ENCODE measurements at regions not wholly inside any gene's neighbourhood (a gene's known extent, or its start where the extent isn't known, plus 50 kb on each side); places are given as distances from the start of the nearest gene placed in this dataset.

DNA sequence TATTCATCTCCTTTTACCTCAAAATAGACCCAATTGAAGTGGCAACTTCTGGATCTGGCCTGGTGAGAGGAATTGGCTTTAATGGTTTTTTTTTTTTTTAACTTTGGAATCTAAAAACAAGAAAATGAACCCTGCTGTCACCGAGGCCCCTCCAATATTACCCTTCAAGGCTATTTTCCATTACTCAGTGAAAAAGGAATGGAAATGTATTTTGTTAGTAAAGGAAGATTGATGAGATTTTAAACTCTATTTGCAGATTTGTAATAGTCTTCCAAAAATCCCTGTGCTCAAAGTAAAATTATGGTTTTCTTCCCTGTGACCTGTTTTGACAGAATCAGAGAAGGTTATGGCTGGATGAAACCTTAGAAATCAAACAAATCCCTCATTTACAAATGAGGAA, 102.9 kb downstream of the TMEM170B start:
- H3K36me3 ChIP-seq (ENCODE audit: control insufficient read depth, insufficient read depth, low read length) = no peaks in the 10 kb centered on the region
- TF ChIP-seq, protein P1, sequence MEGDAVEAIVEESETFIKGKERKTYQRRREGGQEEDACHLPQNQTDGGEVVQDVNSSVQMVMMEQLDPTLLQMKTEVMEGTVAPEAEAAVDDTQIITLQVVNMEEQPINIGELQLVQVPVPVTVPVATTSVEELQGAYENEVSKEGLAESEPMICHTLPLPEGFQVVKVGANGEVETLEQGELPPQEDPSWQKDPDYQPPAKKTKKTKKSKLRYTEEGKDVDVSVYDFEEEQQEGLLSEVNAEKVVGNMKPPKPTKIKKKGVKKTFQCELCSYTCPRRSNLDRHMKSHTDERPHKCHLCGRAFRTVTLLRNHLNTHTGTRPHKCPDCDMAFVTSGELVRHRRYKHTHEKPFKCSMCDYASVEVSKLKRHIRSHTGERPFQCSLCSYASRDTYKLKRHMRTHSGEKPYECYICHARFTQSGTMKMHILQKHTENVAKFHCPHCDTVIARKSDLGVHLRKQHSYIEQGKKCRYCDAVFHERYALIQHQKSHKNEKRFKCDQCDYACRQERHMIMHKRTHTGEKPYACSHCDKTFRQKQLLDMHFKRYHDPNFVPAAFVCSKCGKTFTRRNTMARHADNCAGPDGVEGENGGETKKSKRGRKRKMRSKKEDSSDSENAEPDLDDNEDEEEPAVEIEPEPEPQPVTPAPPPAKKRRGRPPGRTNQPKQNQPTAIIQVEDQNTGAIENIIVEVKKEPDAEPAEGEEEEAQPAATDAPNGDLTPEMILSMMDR (IDR thresholded peaks at IDR 0.05; ENCODE audit: insufficient read depth, low read length, poor library complexity, severe bottlenecking) = no peak
- no peaks in the 10 kb centered on the region for H3K27me3 ChIP-seq (replicated peaks; ENCODE audit: control insufficient read depth, insufficient read depth, low read length)
- H3K4me3 ChIP-seq (replicated peaks; ENCODE audit: low read depth, low read length) = no peak overlapping the region
- DNase-seq (ENCODE audit: extremely low read depth, insufficient read length) = no peak

DNA sequence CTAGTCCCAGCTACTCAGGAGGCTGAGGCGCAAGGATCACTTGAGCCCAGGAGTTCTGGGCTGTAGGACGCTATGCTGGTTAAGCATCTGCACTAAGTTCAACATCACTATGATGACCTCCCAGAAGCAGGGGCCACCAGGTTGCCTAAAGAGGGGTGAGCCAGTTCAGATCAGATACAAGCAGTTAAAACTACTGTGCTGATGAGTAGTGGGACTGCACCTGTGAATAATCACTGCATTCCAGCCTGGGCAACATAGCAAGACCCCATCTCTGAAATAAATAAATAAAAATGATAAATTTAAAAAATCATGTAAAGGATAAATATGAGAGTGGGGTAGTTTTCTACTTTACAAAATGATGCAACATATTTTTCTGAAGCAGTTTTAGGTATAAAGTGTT, 106.5 kb downstream of the TMEM170B start:
- TF ChIP-seq, protein P1 (IDR thresholded peaks at IDR 0.05; ENCODE audit: insufficient read depth, low read length, poor library complexity, severe bottlenecking) = no peak
- Histone ChIP-seq H3K27me3 (replicated peaks; ENCODE audit: control insufficient read depth, insufficient read depth, low read length) (no peaks in the 10 kb centered on the region), H3K4me3 (replicated peaks; ENCODE audit: low read depth, low read length) (no peak overlapping the region), H3K36me3 (ENCODE audit: control insufficient read depth, insufficient read depth, low read length) (no peaks in the 10 kb centered on the region)
- no peak for DNase-seq (ENCODE audit: extremely low read depth, insufficient read length)

DNA sequence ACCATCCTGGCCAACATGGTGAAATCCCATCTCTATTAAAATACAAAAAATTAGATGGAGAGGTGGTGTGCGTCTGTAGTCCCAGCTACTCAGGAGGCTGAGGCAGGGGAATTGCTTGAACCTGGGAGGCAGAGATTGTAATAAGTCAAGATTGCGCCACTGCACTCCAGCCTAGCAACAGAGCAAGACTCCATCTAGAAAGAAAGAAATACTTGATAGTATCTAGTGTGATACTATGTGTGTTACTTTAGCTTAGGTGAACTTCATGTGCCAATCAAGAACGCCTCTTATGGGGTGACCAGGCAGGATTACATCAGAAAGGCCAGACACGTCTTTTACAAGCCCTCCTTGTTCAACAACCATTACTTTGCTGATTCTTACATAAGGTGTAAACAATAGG, 107.1 kb downstream of the TMEM170B start:
- no peaks in the 10 kb centered on the region for H3K27me3 ChIP-seq (replicated peaks; ENCODE audit: control insufficient read depth, insufficient read depth, low read length)
- TF ChIP-seq, protein P1 (IDR thresholded peaks at IDR 0.05; ENCODE audit: insufficient read depth, low read length, poor library complexity, severe bottlenecking) = no peak
- DNase-seq (ENCODE audit: extremely low read depth, insufficient read length) = no peak
- H3K36me3 ChIP-seq (ENCODE audit: control insufficient read depth, insufficient read depth, low read length) = no peaks in the 10 kb centered on the region
- H3K4me3 ChIP-seq (replicated peaks; ENCODE audit: low read depth, low read length) = no peak overlapping the region

- no peaks in the 10 kb centered on the region for H3K36me3 ChIP-seq (ENCODE audit: control insufficient read depth, insufficient read depth, low read length)
- TF ChIP-seq, protein P1 (IDR thresholded peaks at IDR 0.05; ENCODE audit: insufficient read depth, low read length, poor library complexity, severe bottlenecking) = no peak
- no peak overlapping the region for H3K4me3 ChIP-seq (replicated peaks; ENCODE audit: low read depth, low read length)
- no peak for DNase-seq (ENCODE audit: extremely low read depth, insufficient read length)
- no peaks in the 10 kb centered on the region for H3K27me3 ChIP-seq (replicated peaks; ENCODE audit: control insufficient read depth, insufficient read depth, low read length)
Measured at GRCh38 chr6:11645016-11645415, 107.5 kb downstream of the TMEM170B start.

GRCh38 chr6:11648436-11648775, 110.9 kb downstream of the TMEM170B start:
- DNase-seq (ENCODE audit: extremely low read depth, insufficient read length) = no peak
- TF ChIP-seq, protein P1 (IDR thresholded peaks at IDR 0.05; ENCODE audit: insufficient read depth, low read length, poor library complexity, severe bottlenecking) = no peak
- Histone ChIP-seq H3K4me3 (replicated peaks; ENCODE audit: low read depth, low read length) (no peak overlapping the region), H3K36me3 (ENCODE audit: control insufficient read depth, insufficient read depth, low read length) (no peaks in the 10 kb centered on the region), H3K27me3 (replicated peaks; ENCODE audit: control insufficient read depth, insufficient read depth, low read length) (no peaks in the 10 kb centered on the region)

GRCh38 chr6:11648889-11649288, 111.3 kb downstream of the TMEM170B start:
- no peak overlapping the region for H3K4me3 ChIP-seq (replicated peaks; ENCODE audit: low read depth, low read length)
- no peak for DNase-seq (ENCODE audit: extremely low read depth, insufficient read length)
- no peaks in the 10 kb centered on the region for H3K36me3 ChIP-seq (ENCODE audit: control insufficient read depth, insufficient read depth, low read length)
- no peaks in the 10 kb centered on the region for H3K27me3 ChIP-seq (replicated peaks; ENCODE audit: control insufficient read depth, insufficient read depth, low read length)
- TF ChIP-seq, protein P1 (IDR thresholded peaks at IDR 0.05; ENCODE audit: insufficient read depth, low read length, poor library complexity, severe bottlenecking) = no peak
